ENCODE measurements at regions not wholly inside any gene's neighbourhood (a gene's known extent, or its start where the extent isn't known, plus 50 kb on each side); places are given as distances from the start of the nearest gene placed in this dataset.

GRCh38 chr14:87756661-87757060 lies 236.3 kb downstream of the GALC start:
- TF ChIP-seq CTCF (IDR thresholded peaks at IDR 0.05), result no peak
- intact Hi-C loops (cut with DNase I, micrococcal nuclease), result no loop called here
- no peaks in the 10 kb centered on the region for H3K9me3 ChIP-seq (ENCODE audit: control insufficient read depth in 1 of 2, insufficient read depth in 1 of 2, low read length in 2 of 2)
- H3K4me1 ChIP-seq (ENCODE audit: insufficient read depth, low read length), result no peaks in the 10 kb centered on the region
- ChIA-PET CTCF (no interaction called here), POLR2A (no interaction called here)
- ATAC-seq (ENCODE audit: poor library complexity) (no peak), DNase-seq (no peak)
- Mint-ChIP-seq H3K4me3 (no peak overlapping the region), H3K9me3 (no peaks in the 10 kb centered on the region), H3K27me3 (no peaks in the 10 kb centered on the region), H3K4me1 (ENCODE audit: low read depth) (no peaks in the 10 kb centered on the region), H3K27ac (no peak overlapping the region), H3K36me3 (ENCODE audit: low read depth) (no peaks in the 10 kb centered on the region)
- H3K36me3 ChIP-seq (ENCODE audit: insufficient read depth, low read length), result no peaks in the 10 kb centered on the region
- no peaks in the 10 kb centered on the region for H3K27me3 ChIP-seq (ENCODE audit: control insufficient read depth in 1 of 2, insufficient read depth in 2 of 2, low read length in 2 of 2)
- no peak overlapping the region for H3K4me3 ChIP-seq (ENCODE audit: low read length)
- H3K27ac ChIP-seq (ENCODE audit: low read depth in 1 of 2, low read length in 2 of 2), result no peak overlapping the region

GRCh38 chr14:87754520-87755223 lies 238.3 kb downstream of the GALC start:
- no peak overlapping the region for H3K4me3 Mint-ChIP-seq
- no peaks in the 10 kb centered on the region for H3K9me3 Mint-ChIP-seq
- H3K36me3 Mint-ChIP-seq (ENCODE audit: low read depth), result no peaks in the 10 kb centered on the region
- H3K4me3 ChIP-seq (ENCODE audit: low read length), result no peak overlapping the region
- DNase-seq (no peak), ATAC-seq (ENCODE audit: poor library complexity) (no peak)
- H3K4me1 Mint-ChIP-seq (ENCODE audit: low read depth), result no peaks in the 10 kb centered on the region
- H3K27me3 Mint-ChIP-seq, result peaks cover 5% of the 10 kb centered on the region
- ChIA-PET CTCF (no interaction called here), POLR2A (no interaction called here)
- no peaks in the 10 kb centered on the region for H3K36me3 ChIP-seq (ENCODE audit: insufficient read depth, low read length)
- intact Hi-C loops (cut with DNase I, micrococcal nuclease), result no loop called here
- no peak for TF ChIP-seq CTCF (IDR thresholded peaks at IDR 0.05)
- H3K4me1 ChIP-seq (ENCODE audit: insufficient read depth, low read length), result no peaks in the 10 kb centered on the region
- no peak overlapping the region for H3K27ac ChIP-seq (ENCODE audit: low read depth in 1 of 2, low read length in 2 of 2)
- H3K27me3 ChIP-seq (ENCODE audit: control insufficient read depth in 1 of 2, insufficient read depth in 2 of 2, low read length in 2 of 2), result no peaks in the 10 kb centered on the region
- no peak overlapping the region for H3K27ac Mint-ChIP-seq
- H3K9me3 ChIP-seq (ENCODE audit: control insufficient read depth in 1 of 2, insufficient read depth in 1 of 2, low read length in 2 of 2), result no peaks in the 10 kb centered on the region

GRCh38 chr14:87748558-87748957 lies 244.4 kb downstream of the GALC start:
- no peaks in the 10 kb centered on the region for H3K9me3 ChIP-seq (ENCODE audit: control insufficient read depth in 1 of 2, insufficient read depth in 1 of 2, low read length in 2 of 2)
- H3K36me3 Mint-ChIP-seq (ENCODE audit: low read depth), result no peaks in the 10 kb centered on the region
- peaks cover 16% of the 10 kb centered on the region for H3K27me3 Mint-ChIP-seq
- H3K27ac ChIP-seq (ENCODE audit: low read depth in 1 of 2, low read length in 2 of 2), result no peak overlapping the region
- ATAC-seq (ENCODE audit: poor library complexity) (no peak), DNase-seq (no peak)
- no peaks in the 10 kb centered on the region for H3K27me3 ChIP-seq (ENCODE audit: control insufficient read depth in 1 of 2, insufficient read depth in 2 of 2, low read length in 2 of 2)
- ChIA-PET POLR2A (no interaction called here), CTCF (no interaction called here)
- intact Hi-C loops (cut with DNase I, micrococcal nuclease), result no loop called here
- no peaks in the 10 kb centered on the region for H3K9me3 Mint-ChIP-seq
- H3K4me1 Mint-ChIP-seq (ENCODE audit: low read depth), result no peaks in the 10 kb centered on the region
- H3K36me3 ChIP-seq (ENCODE audit: insufficient read depth, low read length), result no peaks in the 10 kb centered on the region
- no peak overlapping the region for H3K4me3 Mint-ChIP-seq
- no peaks in the 10 kb centered on the region for H3K4me1 ChIP-seq (ENCODE audit: insufficient read depth, low read length)
- no peak for TF ChIP-seq CTCF (IDR thresholded peaks at IDR 0.05)
- no peak overlapping the region for H3K4me3 ChIP-seq (ENCODE audit: low read length)
- no peak overlapping the region for H3K27ac Mint-ChIP-seq
